Naive thymus-derived CD4-positive, alpha-beta T cell (primary cell): ENCODE measurements at regions not wholly inside any gene's neighbourhood (a gene's known extent, or its start where the extent isn't known, plus 50 kb on each side); places are given as distances from the start of the nearest gene placed in this dataset.
A peak's percentile ranks its signal among the peaks of the same experiment; 100 is the strongest.

Experiments used
- ATAC-seq: fragments of 150-1000 bp; cut with Tn5 transposase; 2 replicates; pipeline ENCODE4 v1.10.0; 2021; ENCODE audit warnings: mild to moderate bottlenecking, moderate library complexity
- CTCF ChIA-PET: fragments of 350-600 bp; sonication (Branson Sonifier 250); formaldehyde crosslinking; loops from one replicate; lab custom pipeline; 2021; ENCODE audit warnings: antibody characterized with exemption; lab: Charles Lee
- POLR2A ChIA-PET: fragments of 350-600 bp; sonication (Branson Sonifier 250); formaldehyde crosslinking; loops from one replicate; lab custom pipeline; 2021; ENCODE audit warnings: antibody characterized with exemption, inconsistent platforms; lab: Charles Lee
- DNase-seq, 9 donors: peaks; one replicate each; pipeline versions ENCODE4 v3.0.0 to v3.0.0-alpha.2; 2020 to 2022; ENCODE audit warnings: mixed read lengths in 1 of 9
- H3K27ac ChIP-seq: one replicate; pipeline ENCODE4 v1.7.0; 2013; ENCODE audit warnings: mild to moderate bottlenecking, low read depth, low read length, moderate library complexity
- H3K27me3 ChIP-seq, 2 donors: one replicate each; pipeline ENCODE4 v1.7.0; 2013; ENCODE audit warnings: low read length in 2 of 2, mild to moderate bottlenecking in 2 of 2, moderate library complexity in 2 of 2; ENCODE audit not compliant: control insufficient read depth in 2 of 2, insufficient read depth in 2 of 2
- H3K36me3 ChIP-seq, 3 experiments: 1 replicate in 2 of 3; 2 replicates in 1 of 3; pipeline ENCODE4 v1.7.0; 2013; ENCODE audit warnings: low read length in 3 of 3, mild to moderate bottlenecking in 3 of 3, moderate library complexity in 1 of 3; ENCODE audit not compliant: insufficient read depth in 3 of 3, control insufficient read depth in 2 of 3
- H3K4me1 ChIP-seq, 2 donors: one replicate each; pipeline ENCODE4 v1.7.0; 2013; ENCODE audit warnings: low read length in 2 of 2, mild to moderate bottlenecking in 2 of 2, moderate library complexity in 1 of 2; ENCODE audit not compliant: control insufficient read depth in 2 of 2, insufficient read depth in 2 of 2
- H3K4me3 ChIP-seq: 2 replicates; pipeline ENCODE4 v1.7.0; 2013; ENCODE audit warnings: mild to moderate bottlenecking, low read length
- H3K9me3 ChIP-seq, 3 experiments: 1 replicate in 2 of 3; 2 replicates in 1 of 3; pipeline ENCODE4 v1.7.0; 2013; ENCODE audit warnings: low read length in 3 of 3; ENCODE audit not compliant: control insufficient read depth in 2 of 3
- H3K27ac Mint-ChIP-seq, 9 donors: one replicate each; pipeline ENCODE4 v1.8.0; 2020 to 2022; ENCODE audit warnings: mixed read lengths in 9 of 9, mild to moderate bottlenecking in 8 of 9, moderate library complexity in 5 of 9, inconsistent platforms in 2 of 9
- H3K27me3 Mint-ChIP-seq, 5 donors: one replicate each; pipeline ENCODE4 v1.8.0; 2021 to 2022; ENCODE audit warnings: mixed read lengths in 5 of 5, mild to moderate bottlenecking in 1 of 5
- H3K36me3 Mint-ChIP-seq, 5 donors: one replicate each; pipeline ENCODE4 v1.8.0; 2020 to 2022; ENCODE audit warnings: mixed read lengths in 5 of 5, mild to moderate bottlenecking in 3 of 5, inconsistent platforms in 1 of 5
- H3K4me1 Mint-ChIP-seq, 7 donors: one replicate each; pipeline ENCODE4 v1.8.0; 2020 to 2022; ENCODE audit warnings: mixed read lengths in 7 of 7, mild to moderate bottlenecking in 3 of 7, inconsistent platforms in 1 of 7
- H3K4me3 Mint-ChIP-seq, 10 donors: one replicate each; pipeline ENCODE4 v1.8.0; 2020 to 2022; ENCODE audit warnings: mild to moderate bottlenecking in 10 of 10, mixed read lengths in 10 of 10, moderate library complexity in 6 of 10, inconsistent platforms in 2 of 10
- H3K9me3 Mint-ChIP-seq, 11 donors: one replicate each; pipeline ENCODE4 v1.8.0; 2020 to 2022; ENCODE audit warnings: mixed read lengths in 11 of 11, mild to moderate bottlenecking in 4 of 11, inconsistent platforms in 1 of 11, moderate library complexity in 1 of 11
- intact Hi-C, 2 donors: fragments of 100-400 bp; cut with micrococcal nuclease; formaldehyde crosslinking; loops; one replicate each; pipeline ENCODE4 v1.15.1; 2023

GRCh38 chr15:54915380-54915779 is 281.4 kb downstream of the RSL24D1 start:
- Histone ChIP-seq H3K9me3 (no peaks in the 10 kb centered on the region), H3K4me3 (no peak overlapping the region), H3K4me1 (no peaks in the 10 kb centered on the region), H3K36me3 (no peaks in the 10 kb centered on the region), H3K27me3 (no peaks in the 10 kb centered on the region), H3K27ac (no peak overlapping the region)
- CTCF ChIA-PET: no interaction called here
- POLR2A ChIA-PET: no interaction called here
- intact Hi-C loops: no loop called here
- Mint-ChIP-seq H3K4me1 (no peaks in the 10 kb centered on the region), H3K36me3 (no peaks in the 10 kb centered on the region), H3K4me3 (no peak overlapping the region), H3K27ac (no peak overlapping the region), H3K27me3 (peaks cover 0 to 5% (median 0%) of the 10 kb centered on the region in 5 donors), H3K9me3 (peaks cover 0 to 4% (median 0%) of the 10 kb centered on the region in 11 donors)
- no peak for ATAC-seq
- DNase-seq: no peak

DNA sequence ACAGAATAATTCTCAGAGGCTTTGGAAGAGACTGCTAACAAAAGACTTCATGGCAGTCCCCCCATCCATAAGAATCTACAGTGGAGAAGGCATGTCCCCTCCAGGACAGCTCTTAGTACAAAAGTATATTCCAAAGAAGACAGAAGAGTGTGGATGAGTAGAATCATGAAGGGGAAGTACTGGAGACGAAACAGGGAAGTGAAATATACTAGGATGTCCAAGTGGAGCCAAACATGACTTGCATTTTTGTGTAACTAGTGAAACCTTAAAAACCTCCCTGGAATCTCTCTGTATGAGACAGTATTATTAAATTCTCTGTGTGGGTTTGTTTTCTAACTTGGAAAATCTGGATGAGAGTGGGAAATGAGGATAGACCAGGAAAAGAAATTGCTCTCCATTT is 312.4 kb downstream of the RSL24D1 start:
- CTCF ChIA-PET: no interaction called here
- intact Hi-C loops: no loop called here
- H3K9me3 ChIP-seq: no peaks in the 10 kb centered on the region
- H3K27ac ChIP-seq: no peak overlapping the region
- Mint-ChIP-seq H3K4me1 (no peaks in the 10 kb centered on the region), H3K9me3 (peaks cover 5 to 24% (median 15%) of the 10 kb centered on the region in 11 donors), H3K27me3 (peaks cover 0 to 15% (median 2%) of the 10 kb centered on the region in 5 donors), H3K4me3 (no peak overlapping the region), H3K27ac (no peak overlapping the region), H3K36me3 (peaks cover 0 to 6% (median 0%) of the 10 kb centered on the region in 5 donors)
- POLR2A ChIA-PET: no interaction called here
- ATAC-seq: peak; percentile 59
- no peaks in the 10 kb centered on the region for H3K27me3 ChIP-seq
- no peak overlapping the region for H3K4me3 ChIP-seq
- no peaks in the 10 kb centered on the region for H3K4me1 ChIP-seq
- no peaks in the 10 kb centered on the region for H3K36me3 ChIP-seq
- DNase-seq: no peak

GRCh38 chr15:54859982-54860381 is 336.8 kb downstream of the RSL24D1 start:
- ChIA-PET POLR2A (no interaction called here), CTCF (no interaction called here)
- ATAC-seq (no peak), DNase-seq (no peak)
- H3K27ac Mint-ChIP-seq: no peak overlapping the region
- H3K4me3 Mint-ChIP-seq: no peak overlapping the region
- no peak overlapping the region for H3K27ac ChIP-seq
- intact Hi-C loops: no loop called here
- no peaks in the 10 kb centered on the region for H3K27me3 ChIP-seq
- H3K4me1 ChIP-seq: no peaks in the 10 kb centered on the region
- no peak overlapping the region for H3K4me3 ChIP-seq
- peaks cover 0 to 10% (median 6%) of the 10 kb centered on the region in 5 donors for H3K27me3 Mint-ChIP-seq
- H3K4me1 Mint-ChIP-seq: peaks cover 0 to 1% (median 0%) of the 10 kb centered on the region in 7 donors
- H3K36me3 Mint-ChIP-seq: no peaks in the 10 kb centered on the region
- no peaks in the 10 kb centered on the region for H3K36me3 ChIP-seq
- H3K9me3 ChIP-seq: peaks cover 0 to 13% (median 0%) of the 10 kb centered on the region in 3 experiments
- peaks cover 5 to 45% (median 16%) of the 10 kb centered on the region in 11 donors for H3K9me3 Mint-ChIP-seq

- Histone ChIP-seq H3K36me3 (no peaks in the 10 kb centered on the region), H3K4me1 (no peaks in the 10 kb centered on the region), H3K4me3 (no peak overlapping the region), H3K9me3 (peaks cover 0 to 7% (median 0%) of the 10 kb centered on the region in 3 experiments), H3K27ac (no peak overlapping the region), H3K27me3 (no peaks in the 10 kb centered on the region)
- CTCF ChIA-PET: no interaction called here
- intact Hi-C loops: no loop called here
- Mint-ChIP-seq H3K36me3 (peaks cover 0 to 3% (median 0%) of the 10 kb centered on the region in 5 donors), H3K27me3 (peaks cover 0 to 11% (median 0%) of the 10 kb centered on the region in 5 donors), H3K4me1 (no peaks in the 10 kb centered on the region), H3K27ac (no peak overlapping the region), H3K9me3 (peaks cover 5 to 54% (median 18%) of the 10 kb centered on the region in 11 donors), H3K4me3 (no peak overlapping the region)
- POLR2A ChIA-PET: no interaction called here
- no peak for ATAC-seq
- no peak for DNase-seq
Measured at GRCh38 chr15:54854667-54855066, 342.1 kb downstream of the RSL24D1 start.

GRCh38 chr15:54850101-54850500 is 346.6 kb downstream of the RSL24D1 start:
- Mint-ChIP-seq H3K27ac (no peak overlapping the region), H3K4me3 (no peak overlapping the region), H3K4me1 (no peaks in the 10 kb centered on the region), H3K9me3 (peaks cover 0 to 21% (median 10%) of the 10 kb centered on the region in 11 donors), H3K36me3 (peaks cover 0 to 4% (median 0%) of the 10 kb centered on the region in 5 donors), H3K27me3 (peaks cover 0 to 15% (median 7%) of the 10 kb centered on the region in 5 donors)
- Histone ChIP-seq H3K9me3 (no peaks in the 10 kb centered on the region), H3K36me3 (no peaks in the 10 kb centered on the region), H3K27ac (no peak overlapping the region), H3K4me3 (no peak overlapping the region), H3K27me3 (no peaks in the 10 kb centered on the region), H3K4me1 (no peaks in the 10 kb centered on the region)
- ChIA-PET POLR2A (no interaction called here), CTCF (interaction anchor here (0.6 kb wide), 1 partner anchor 1253 kb away, joined by 3 read pairs; no protein-coding TSS in a partner anchor)
- DNase-seq (no peak), ATAC-seq (no peak)
- intact Hi-C loops: no loop called here

- DNase-seq: no peak
- CTCF ChIA-PET: no interaction called here
- peaks cover 0 to 13% (median 7%) of the 10 kb centered on the region in 5 donors for H3K27me3 Mint-ChIP-seq
Measured at GRCh38 chr15:54843006-54843405, 353.7 kb downstream of the RSL24D1 start.

GRCh38 chr15:54841701-54842305 is 354.9 kb downstream of the RSL24D1 start:
- CTCF ChIA-PET: no interaction called here
- no peak for ATAC-seq

More at GRCh38 chr15:54843006-54843405, 353.7 kb downstream of the RSL24D1 start:
- ATAC-seq: no peak
- H3K4me1 Mint-ChIP-seq: no peaks in the 10 kb centered on the region
- no peak overlapping the region for H3K27ac ChIP-seq
- H3K36me3 Mint-ChIP-seq: peaks cover 0 to 4% (median 0%) of the 10 kb centered on the region in 5 donors
- POLR2A ChIA-PET: no interaction called here
- H3K27ac Mint-ChIP-seq: no peak overlapping the region
- peaks cover 0 to 3% (median 0%) of the 10 kb centered on the region in 11 donors for H3K9me3 Mint-ChIP-seq
- H3K4me3 Mint-ChIP-seq: no peak overlapping the region
- no peak overlapping the region for H3K4me3 ChIP-seq
- no peaks in the 10 kb centered on the region for H3K4me1 ChIP-seq
- no peaks in the 10 kb centered on the region for H3K27me3 ChIP-seq
- no peaks in the 10 kb centered on the region for H3K9me3 ChIP-seq
- intact Hi-C loops: no loop called here
- no peaks in the 10 kb centered on the region for H3K36me3 ChIP-seq

More at GRCh38 chr15:54841701-54842305, 354.9 kb downstream of the RSL24D1 start:
- H3K36me3 ChIP-seq: no peaks in the 10 kb centered on the region
- peaks cover 0 to 13% (median 4%) of the 10 kb centered on the region in 5 donors for H3K27me3 Mint-ChIP-seq
- no peak overlapping the region for H3K27ac Mint-ChIP-seq
- H3K4me3 ChIP-seq: no peak overlapping the region
- intact Hi-C loops: no loop called here
- H3K27ac ChIP-seq: no peak overlapping the region
- no peak overlapping the region for H3K4me3 Mint-ChIP-seq
- no peaks in the 10 kb centered on the region for H3K9me3 Mint-ChIP-seq
- no peaks in the 10 kb centered on the region for H3K9me3 ChIP-seq
- no peak for DNase-seq
- H3K36me3 Mint-ChIP-seq: no peaks in the 10 kb centered on the region
- no peaks in the 10 kb centered on the region for H3K27me3 ChIP-seq
- no peaks in the 10 kb centered on the region for H3K4me1 ChIP-seq
- no peaks in the 10 kb centered on the region for H3K4me1 Mint-ChIP-seq
- POLR2A ChIA-PET: no interaction called here
